Lower leg skin (tissue), 3 donors: ENCODE measurements at regions not wholly inside any gene's neighbourhood (a gene's known extent, or its start where the extent isn't known, plus 50 kb on each side); places are given as distances from the start of the nearest gene placed in this dataset.

Experiments used
- CTCF ChIP-seq, 3 donors: fragments of 450-650 bp; IDR thresholded peaks; one replicate each; pipeline ENCODE4 v1.5.1; 2016; ENCODE audit warnings: antibody characterized with exemption in 3 of 3, mild to moderate bottlenecking in 3 of 3, moderate library complexity in 2 of 3
- POLR2A ChIP-seq, 2 donors: fragments of 450-650 bp; IDR thresholded peaks; one replicate each; pipeline ENCODE4 v1.6.1; 2016 to 2017; ENCODE audit warnings: antibody characterized with exemption in 2 of 2, mild to moderate bottlenecking in 1 of 2, moderate library complexity in 1 of 2

- TF ChIP-seq CTCF (IDR thresholded peaks at IDR 0.05) (no peak), POLR2A (IDR thresholded peaks at IDR 0.05) (no peak)
Observed at GRCh38 chr2:83960371-83960770, 498.7 kb downstream of the SUCLG1 start.
